ENCODE measurements at regions not wholly inside any gene's neighbourhood (a gene's known extent, or its start where the extent isn't known, plus 50 kb on each side); places are given as distances from the start of the nearest gene placed in this dataset.

- no peak for DNase-seq (ENCODE audit: low spot score)
Measured at GRCh38 chr9:16158093-16158492, 605.2 kb downstream of the CCDC171 start.

- no peak for DNase-seq (ENCODE audit: low spot score)
Measured at GRCh38 chr9:16161483-16161882, 608.6 kb downstream of the CCDC171 start.

- no peak for DNase-seq (ENCODE audit: low spot score)
Measured at GRCh38 chr9:16170119-16170518, 617.3 kb downstream of the CCDC171 start.

GRCh38 chr9:16171911-16172310 lies 619.1 kb downstream of the CCDC171 start:
- DNase-seq (ENCODE audit: low spot score) = no peak

GRCh38 chr9:16172796-16173195 lies 620.0 kb downstream of the CCDC171 start:
- no peak for DNase-seq (ENCODE audit: low spot score)

- no peak for DNase-seq (ENCODE audit: low spot score)
Measured at GRCh38 chr9:16174915-16175314, 622.1 kb downstream of the CCDC171 start.

GRCh38 chr9:16175461-16175860 lies 622.6 kb downstream of the CCDC171 start:
- DNase-seq (ENCODE audit: low spot score) = no peak

GRCh38 chr9:16178294-16178693 lies 625.5 kb downstream of the CCDC171 start:
- DNase-seq (ENCODE audit: low spot score) = no peak

GRCh38 chr9:16179566-16179965 lies 626.7 kb downstream of the CCDC171 start:
- DNase-seq (ENCODE audit: low spot score) = no peak

- DNase-seq (ENCODE audit: low spot score) = no peak
Measured at GRCh38 chr9:16180091-16180490, 627.2 kb downstream of the CCDC171 start.

GRCh38 chr9:16180546-16180945 lies 627.7 kb downstream of the CCDC171 start:
- DNase-seq (ENCODE audit: low spot score) = no peak

GRCh38 chr9:16181539-16181938 lies 628.7 kb downstream of the CCDC171 start:
- DNase-seq (ENCODE audit: low spot score) = no peak

GRCh38 chr9:16182784-16183183 lies 629.9 kb downstream of the CCDC171 start:
- no peak for DNase-seq (ENCODE audit: low spot score)

- DNase-seq (ENCODE audit: low spot score) = no peak
Measured at GRCh38 chr9:16184964-16185646, 632.3 kb downstream of the CCDC171 start.

- no peak for DNase-seq (ENCODE audit: low spot score)
Measured at GRCh38 chr9:16191191-16191590, 638.3 kb downstream of the CCDC171 start.

GRCh38 chr9:16191691-16192402 lies 639.0 kb downstream of the CCDC171 start:
- DNase-seq (ENCODE audit: low spot score) = peak; percentile 45

GRCh38 chr9:16192403-16193017 lies 639.7 kb downstream of the CCDC171 start:
- no peak for DNase-seq (ENCODE audit: low spot score)

GRCh38 chr9:16193066-16193465 lies 640.2 kb downstream of the CCDC171 start:
- no peak for DNase-seq (ENCODE audit: low spot score)

GRCh38 chr9:16196206-16196605 lies 643.4 kb downstream of the CCDC171 start:
- no peak for DNase-seq (ENCODE audit: low spot score)

- DNase-seq (ENCODE audit: low spot score) = no peak
Measured at GRCh38 chr9:16197578-16198370, 644.9 kb downstream of the CCDC171 start.

GRCh38 chr9:16198996-16199395 lies 646.2 kb downstream of the CCDC171 start:
- DNase-seq (ENCODE audit: low spot score) = no peak

GRCh38 chr9:16202221-16202620 lies 649.4 kb downstream of the CCDC171 start:
- no peak for DNase-seq (ENCODE audit: low spot score)

All from germinal center (tissue), 1 donor.